ENCODE measurements at regions not wholly inside any gene's neighbourhood (a gene's known extent, or its start where the extent isn't known, plus 50 kb on each side); places are given as distances from the start of the nearest gene placed in this dataset.

GRCh38 chr16:86387468-86388440, 122.6 kb upstream of the FOXF1 start (continued):
- TF ChIP-seq CTCF (IDR thresholded peaks at IDR 0.05 in 2 of 3, conservative IDR thresholded peaks at IDR 0.05 in 1 of 3; ENCODE audit: borderline replicate concordance in 1 of 3, insufficient read depth in 1 of 3, low read depth in 2 of 3, low read length in 2 of 3): no peak

GRCh38 chr16:86388976-86389375, 121.4 kb upstream of the FOXF1 start:
- intact Hi-C loops (cut with micrococcal nuclease): no loop called here
- H3K9me2 ChIP-seq (ENCODE audit: insufficient read depth): no peaks in the 10 kb centered on the region
- TF ChIP-seq MAX (IDR thresholded peaks at IDR 0.05) (no peak), CEBPB (IDR thresholded peaks at IDR 0.05; ENCODE audit: low read depth) (no peak), CTCF (IDR thresholded peaks at IDR 0.05 in 2 of 3, conservative IDR thresholded peaks at IDR 0.05 in 1 of 3; ENCODE audit: borderline replicate concordance in 1 of 3, insufficient read depth in 1 of 3, low read depth in 2 of 3, low read length in 2 of 3) (no peak), ZNF274 (IDR thresholded peaks at IDR 0.05; ENCODE audit: low read depth, low read length) (no peak), SRF (IDR thresholded peaks at IDR 0.05; ENCODE audit: low read depth) (no peak), FOSL1 (IDR thresholded peaks at IDR 0.05; ENCODE audit: low read depth) (no peak), ZFX (IDR thresholded peaks at IDR 0.05) (no peak), EGR1 (IDR thresholded peaks at IDR 0.05; ENCODE audit: low read depth) (no peak)
- H3K4me1 ChIP-seq (ENCODE audit: control insufficient read depth in 1 of 2, insufficient read depth in 2 of 2, low read length in 2 of 2): peaks cover 9 to 40% of the 10 kb centered on the region in 2 experiments
- no peaks in the 10 kb centered on the region for H3K9me3 ChIP-seq (ENCODE audit: control insufficient read depth in 1 of 2, insufficient read depth in 1 of 2, low read depth in 1 of 2, low read length in 2 of 2)
- RAD21 ChIA-PET (ENCODE audit: low non-redundant PET in 1 of 2, low total read pairs in 2 of 2, uncharacterized antibody in 2 of 2, unreplicated experiment in 2 of 2): no interaction called here
- no peaks in the 10 kb centered on the region for H4K20me1 ChIP-seq (ENCODE audit: insufficient read depth)
- H3K4me2 ChIP-seq (ENCODE audit: low read length): no peak overlapping the region
- CTCF ChIA-PET: interaction anchor here (0.5 kb wide), 1 partner anchor 48 kb away, joined by 3 read pairs; no protein-coding TSS in a partner anchor
- ATAC-seq (no peak), DNase-seq (ENCODE audit: low read depth, low spot score) (no peak)
- H3K79me2 ChIP-seq (ENCODE audit: insufficient read depth, low read length): no peaks in the 10 kb centered on the region
- no peak overlapping the region for H3K27ac ChIP-seq (ENCODE audit: low read depth, low read length)
- H3K36me3 ChIP-seq (ENCODE audit: control insufficient read depth in 1 of 2, insufficient read depth in 2 of 2, low read length in 2 of 2): no peaks in the 10 kb centered on the region
- no peaks in the 10 kb centered on the region for H3K27me3 ChIP-seq (ENCODE audit: insufficient read depth, low read length)
- H3K4me3 ChIP-seq (replicated peaks in 1 of 2; ENCODE audit: low read depth in 1 of 2, low read length in 2 of 2): no peak overlapping the region
- H2AFZ ChIP-seq (ENCODE audit: low read depth, low read length, poor library complexity, severe bottlenecking): no peak overlapping the region
- POLR2A ChIA-PET: no interaction called here
- H3K9ac ChIP-seq (ENCODE audit: low read length): no peak overlapping the region
- BruUV-seq (replicated peaks): no TSS peak
